Ovary (tissue), 7 donors: ENCODE measurements at regions not wholly inside any gene's neighbourhood (a gene's known extent, or its start where the extent isn't known, plus 50 kb on each side); places are given as distances from the start of the nearest gene placed in this dataset.

Experiments used
- DNase-seq, 5 donors: peaks; one replicate each; pipeline ENCODE4 v3.0.0-alpha.2; 2019 to 2020
- H3K27ac ChIP-seq, 2 donors: fragments of 200-600 bp; one replicate each; pipeline versions ENCODE4 v1.5.1 to v1.8.0; 2019 to 2022
- H3K27me3 ChIP-seq: fragments of 200-600 bp; one replicate; pipeline ENCODE4 v1.8.0; 2022
- H3K36me3 ChIP-seq: fragments of 200-600 bp; sonication (generic); one replicate; pipeline ENCODE4 v1.5.1; 2019
- H3K4me1 ChIP-seq: one replicate; pipeline ENCODE4 v1.8.1; 2013; ENCODE audit warnings: mild to moderate bottlenecking, moderate library complexity; ENCODE audit not compliant: insufficient read depth
- H3K4me3 ChIP-seq: fragments of 200-600 bp; sonication (generic); one replicate; pipeline ENCODE4 v1.5.1; 2017
- H3K9me3 ChIP-seq, 2 donors: fragments of 200-600 bp in 1 of 2; sonication (generic) in 1 of 2; one replicate each; pipeline versions ENCODE4 v1.5.1 to v1.8.1; 2013 to 2019; ENCODE audit warnings: mild to moderate bottlenecking in 1 of 2, moderate library complexity in 1 of 2
- EP300 ChIP-seq: sonication (generic); formaldehyde crosslinking; IDR thresholded peaks from one replicate; pipeline ENCODE4 v1.6.1; 2017; ENCODE audit warnings: antibody characterized with exemption
- POLR2A ChIP-seq: fragments of 450-650 bp; IDR thresholded peaks from one replicate; pipeline ENCODE4 v1.6.1; 2017; ENCODE audit warnings: antibody characterized with exemption, mild to moderate bottlenecking, moderate library complexity
- WGBS, 3 donors: extraction: QIAGEN DNeasy Blood & Tissue Kit in 1 of 3; methylation state at CpG; one replicate each; pipeline versions ENCODE4 v1.1.5 to v1.1.7; 2013 to 2017; 5-methylcytosine and 5-hydroxymethylcytosine counted together
- intact Hi-C, 4 donors: fragments of 100-400 bp; cut with DNase I; formaldehyde crosslinking; loops; one replicate each; pipeline versions ENCODE4 v1.11.0 to v1.15.1; 2022 to 2023
- TF ChIP-seq, protein P1 (sequence below), 3 donors: fragments of 450-650 bp in 2 of 3; fragments of 200-600 bp in 1 of 3; IDR thresholded peaks; one replicate each; pipeline versions ENCODE4 v1.5.1 to v1.8.0; 2016 to 2022; ENCODE audit warnings: antibody characterized with exemption in 3 of 3, mild to moderate bottlenecking in 1 of 3
- donor health status: DM: no; HTN: no; CAD: no; lungs with moderate emphysema.
- donor health status: DM: no; HTN: no; CAD: no.
- donor health status: Bipolar disorder and iron deficiency.
- donor health status: DM: no; HTN: no; CAD: no.
- donor health status: DM: yes; HTN: yes; CAD: no.

DNA sequence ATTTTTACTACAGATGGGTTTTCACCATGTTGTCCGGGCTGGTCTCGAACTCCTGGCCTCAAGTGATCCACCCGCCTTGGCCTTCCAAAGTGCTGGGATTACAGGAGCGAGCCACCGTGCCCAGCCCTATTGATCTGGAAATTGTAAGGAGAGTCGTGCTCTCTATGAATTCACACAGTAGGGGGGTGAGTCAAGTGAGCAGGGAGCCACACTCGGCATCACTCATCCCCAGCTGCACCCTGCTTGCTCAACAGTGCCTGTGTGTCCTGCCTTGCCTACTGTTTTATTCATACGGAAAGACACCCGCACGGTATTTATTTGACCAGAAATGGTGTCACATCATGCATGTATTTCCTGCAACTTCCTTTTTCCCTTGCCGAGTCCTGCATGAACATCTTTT lies 157.2 kb upstream of the FOXF1 start:
- intact Hi-C loops = no loop called here
- H3K27me3 ChIP-seq = no peaks in the 10 kb centered on the region
- H3K36me3 ChIP-seq = no peaks in the 10 kb centered on the region
- no peaks in the 10 kb centered on the region for H3K9me3 ChIP-seq
- no peaks in the 10 kb centered on the region for H3K4me1 ChIP-seq
- no peak for DNase-seq
- 78 to 84% (median 81%) methylated on average over 11 of the region's 11 CpGs for WGBS, 3 donors
- H3K27ac ChIP-seq = no peak overlapping the region
- no peak overlapping the region for H3K4me3 ChIP-seq
- TF ChIP-seq EP300 (no peak), POLR2A (no peak)
- TF ChIP-seq, protein P1, sequence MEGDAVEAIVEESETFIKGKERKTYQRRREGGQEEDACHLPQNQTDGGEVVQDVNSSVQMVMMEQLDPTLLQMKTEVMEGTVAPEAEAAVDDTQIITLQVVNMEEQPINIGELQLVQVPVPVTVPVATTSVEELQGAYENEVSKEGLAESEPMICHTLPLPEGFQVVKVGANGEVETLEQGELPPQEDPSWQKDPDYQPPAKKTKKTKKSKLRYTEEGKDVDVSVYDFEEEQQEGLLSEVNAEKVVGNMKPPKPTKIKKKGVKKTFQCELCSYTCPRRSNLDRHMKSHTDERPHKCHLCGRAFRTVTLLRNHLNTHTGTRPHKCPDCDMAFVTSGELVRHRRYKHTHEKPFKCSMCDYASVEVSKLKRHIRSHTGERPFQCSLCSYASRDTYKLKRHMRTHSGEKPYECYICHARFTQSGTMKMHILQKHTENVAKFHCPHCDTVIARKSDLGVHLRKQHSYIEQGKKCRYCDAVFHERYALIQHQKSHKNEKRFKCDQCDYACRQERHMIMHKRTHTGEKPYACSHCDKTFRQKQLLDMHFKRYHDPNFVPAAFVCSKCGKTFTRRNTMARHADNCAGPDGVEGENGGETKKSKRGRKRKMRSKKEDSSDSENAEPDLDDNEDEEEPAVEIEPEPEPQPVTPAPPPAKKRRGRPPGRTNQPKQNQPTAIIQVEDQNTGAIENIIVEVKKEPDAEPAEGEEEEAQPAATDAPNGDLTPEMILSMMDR (IDR thresholded peaks at IDR 0.05) = no peak

DNA sequence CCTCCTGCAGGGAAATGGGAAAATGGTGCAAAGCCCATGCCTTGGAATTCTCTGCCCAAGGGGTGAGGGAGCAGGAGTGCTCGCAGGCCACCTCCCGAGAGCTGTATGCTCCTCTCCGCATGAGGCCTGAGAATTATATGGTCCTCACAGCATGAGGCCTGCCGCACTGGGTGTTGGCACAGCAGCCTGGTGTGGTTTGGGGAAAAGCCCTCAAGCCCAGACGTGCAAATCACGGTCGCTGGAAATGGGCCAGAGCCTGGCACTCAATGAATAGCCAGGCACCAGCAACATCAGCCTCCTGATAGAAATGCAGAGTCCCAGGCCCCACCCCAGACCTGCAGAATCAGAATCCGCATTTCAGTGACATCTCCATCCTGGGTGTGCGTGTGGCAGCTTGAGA lies 156.4 kb upstream of the FOXF1 start:
- Histone ChIP-seq H3K4me1 (no peaks in the 10 kb centered on the region), H3K36me3 (no peaks in the 10 kb centered on the region), H3K27me3 (no peaks in the 10 kb centered on the region), H3K9me3 (no peaks in the 10 kb centered on the region), H3K27ac (no peak overlapping the region), H3K4me3 (no peak overlapping the region)
- WGBS, 3 donors = 83 to 92% (median 86%) methylated on average over 9 of the region's 9 CpGs
- intact Hi-C loops = no loop called here
- TF ChIP-seq POLR2A = no peak
- TF ChIP-seq, protein P1 (IDR thresholded peaks at IDR 0.05) = no peak
- TF ChIP-seq EP300 = no peak
- no peak for DNase-seq

DNA sequence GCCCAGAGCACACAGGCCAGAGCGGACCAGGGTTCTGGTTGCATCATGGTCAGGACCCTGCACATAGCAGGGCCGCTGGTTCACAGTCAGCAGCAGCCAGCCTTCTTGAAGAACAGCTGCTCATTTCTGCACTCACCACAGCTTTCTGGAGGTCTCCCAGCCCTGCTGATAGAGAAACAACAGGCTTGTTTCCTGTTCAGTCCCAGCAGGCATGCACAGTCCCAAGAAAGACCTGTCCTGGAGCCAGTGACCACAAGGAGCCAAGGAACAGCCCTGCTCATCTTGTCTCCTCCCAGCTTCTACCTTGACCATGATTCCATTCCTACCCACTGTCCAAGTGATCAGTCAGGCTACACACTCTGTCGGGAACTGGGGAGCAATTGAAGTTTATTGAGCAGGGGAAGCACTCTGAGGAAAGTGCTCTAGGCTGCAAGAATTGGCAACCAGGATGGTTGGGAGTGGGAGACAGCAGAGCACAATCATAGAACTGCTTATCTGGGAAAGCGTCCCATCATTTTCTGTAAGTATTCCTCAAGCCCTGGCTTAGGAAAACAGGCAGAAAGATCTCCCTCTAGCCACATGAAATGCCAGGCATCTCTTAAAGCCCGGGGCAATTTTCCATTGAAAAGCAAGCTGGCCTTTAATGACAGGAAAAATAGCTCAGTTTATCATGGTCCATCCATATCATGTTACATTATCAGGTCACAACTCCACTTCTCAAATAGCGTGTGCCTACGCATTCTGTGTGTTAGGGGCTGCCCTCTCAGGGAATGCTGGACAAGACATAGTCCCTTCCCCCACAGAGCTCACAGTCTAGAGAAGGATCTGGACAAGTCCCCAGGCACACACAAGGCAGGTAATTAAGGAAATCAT lies 155.4 kb upstream of the FOXF1 start:
- DNase-seq = no peak
- Histone ChIP-seq H3K36me3 (no peaks in the 10 kb centered on the region), H3K27me3 (no peaks in the 10 kb centered on the region), H3K4me1 (no peaks in the 10 kb centered on the region), H3K27ac (no peak overlapping the region), H3K9me3 (no peaks in the 10 kb centered on the region), H3K4me3 (no peak overlapping the region)
- TF ChIP-seq POLR2A = no peak
- TF ChIP-seq EP300 = no peak
- TF ChIP-seq, protein P1 (IDR thresholded peaks at IDR 0.05) = no peak
- intact Hi-C loops = no loop called here
- 41 to 58% (median 55%) methylated on average over 7 of the region's 7 CpGs for WGBS, 3 donors

DNA sequence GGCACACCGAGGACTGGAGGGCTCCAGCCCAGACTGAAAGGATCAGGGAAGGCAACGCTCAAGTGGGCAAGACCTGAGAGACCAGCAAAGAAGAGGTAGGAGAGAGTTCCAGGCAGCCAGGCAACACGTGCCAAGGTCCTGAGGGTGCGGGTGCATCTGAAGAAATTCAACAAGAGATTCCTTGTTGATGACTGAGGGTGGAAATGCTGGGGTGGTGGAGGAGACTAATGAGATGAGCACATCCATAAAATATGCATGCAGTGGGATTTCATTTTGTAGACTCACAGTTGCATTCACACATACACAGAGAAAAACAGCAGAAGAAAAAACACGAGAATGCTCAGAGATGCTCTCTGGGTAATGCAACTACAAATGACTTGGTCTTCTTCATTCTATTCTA lies 154.8 kb upstream of the FOXF1 start:
- TF ChIP-seq EP300 (no peak), POLR2A (no peak)
- TF ChIP-seq, protein P1 (IDR thresholded peaks at IDR 0.05) = no peak
- intact Hi-C loops = no loop called here
- WGBS, 3 donors = 83 to 89% (median 87%) methylated on average over 5 of the region's 5 CpGs
- no peaks in the 10 kb centered on the region for H3K9me3 ChIP-seq
- H3K4me3 ChIP-seq = no peak overlapping the region
- no peak overlapping the region for H3K27ac ChIP-seq
- H3K27me3 ChIP-seq = no peaks in the 10 kb centered on the region
- no peaks in the 10 kb centered on the region for H3K4me1 ChIP-seq
- no peaks in the 10 kb centered on the region for H3K36me3 ChIP-seq
- DNase-seq = no peak
